Stimulated activated CD4-positive, alpha-beta T cell treated with anti-CD3 and anti-CD28 coated beads, Interleukin-15, amount 100 ng/mL, for 24 hours (primary cell): ENCODE measurements at regions not wholly inside any gene's neighbourhood (a gene's known extent, or its start where the extent isn't known, plus 50 kb on each side); places are given as distances from the start of the nearest gene placed in this dataset.

ENCODE experiments used
- DNase-seq: peaks from one replicate; pipeline ENCODE4 v3.0.0-alpha.2; 2020

- no peak for DNase-seq
Observed at GRCh38 chr9:7229571-7229970, 471.8 kb downstream of the KDM4C start.

GRCh38 chr9:7228726-7229125 is 471.0 kb downstream of the KDM4C start:
- no peak for DNase-seq

- no peak for DNase-seq
Observed at GRCh38 chr9:7227951-7228350, 470.2 kb downstream of the KDM4C start.

- DNase-seq = no peak
Observed at GRCh38 chr9:7226007-7226640, 468.4 kb downstream of the KDM4C start.
